Bronchial epithelial cell (primary cell): ENCODE measurements at regions not wholly inside any gene's neighbourhood (a gene's known extent, or its start where the extent isn't known, plus 50 kb on each side); places are given as distances from the start of the nearest gene placed in this dataset.

Experiments used
- DNase-seq: peaks from one replicate; pipeline ENCODE4 v3.0.0-alpha.2; 2010; ENCODE audit warnings: low read depth
- FAIRE-seq: peaks from 2 replicates; lab custom pipeline; 2011; peaks lifted over from hg19 to GRCh38; lab: Jason Lieb, UNC
- H3K27me3 ChIP-seq: 2 replicates; pipeline ENCODE4 v1.5.1; 2011; ENCODE audit warnings: low read length; ENCODE audit not compliant: control insufficient read depth, insufficient read depth
- H3K36me3 ChIP-seq: 2 replicates; pipeline ENCODE4 v1.5.1; 2011; ENCODE audit warnings: low read length; ENCODE audit not compliant: control insufficient read depth, insufficient read depth
- H3K4me3 ChIP-seq: 2 replicates; pipeline ENCODE4 v1.5.1; 2011; ENCODE audit warnings: mild to moderate bottlenecking, low read depth, low read length, control low read depth
- CTCF ChIP-seq: IDR thresholded peaks from 2 replicates; pipeline ENCODE4 v1.5.1; 2011; ENCODE audit warnings: mild to moderate bottlenecking, moderate library complexity, low read length, control low read depth, inconsistent platforms; ENCODE audit not compliant: insufficient read depth, severe bottlenecking

GRCh38 chr17:79413611-79414010 lies 197.2 kb downstream of the RBFOX3 start:
- H3K4me3 ChIP-seq, result no peak overlapping the region
- no peak for DNase-seq
- no peak for FAIRE-seq
- no peak for TF ChIP-seq CTCF
- no peaks in the 10 kb centered on the region for H3K36me3 ChIP-seq
- H3K27me3 ChIP-seq, result no peaks in the 10 kb centered on the region

DNA sequence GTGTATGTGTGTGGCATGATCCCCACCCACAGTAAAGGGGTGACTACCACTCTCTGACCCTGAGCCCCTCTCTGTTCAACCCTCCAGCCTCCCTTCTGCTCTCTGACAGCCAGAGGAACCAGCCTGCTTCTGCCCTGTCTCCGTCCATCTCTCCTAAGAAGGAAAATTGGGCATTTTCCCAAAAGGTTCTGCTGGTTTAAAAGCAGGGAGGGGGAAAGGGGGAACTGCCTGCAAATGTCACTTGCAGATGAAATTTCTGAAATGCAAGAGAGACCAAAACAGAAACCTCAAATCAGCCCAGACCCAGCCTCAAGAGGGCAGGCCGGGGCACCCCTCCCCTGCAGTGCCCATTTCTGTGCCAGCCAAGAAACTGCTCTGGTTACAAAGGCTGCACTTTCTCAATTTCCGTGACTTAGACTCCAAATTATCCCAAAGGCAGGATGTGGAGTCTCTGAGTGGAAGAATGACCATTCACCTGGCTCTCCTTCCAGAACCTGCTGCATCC lies 197.9 kb downstream of the RBFOX3 start:
- FAIRE-seq, result no peak
- H3K36me3 ChIP-seq, result no peaks in the 10 kb centered on the region
- H3K27me3 ChIP-seq, result no peaks in the 10 kb centered on the region
- TF ChIP-seq CTCF, result no peak
- H3K4me3 ChIP-seq, result no peak overlapping the region
- no peak for DNase-seq

GRCh38 chr17:79412110-79412509 lies 198.7 kb downstream of the RBFOX3 start:
- no peak for TF ChIP-seq CTCF
- no peak for DNase-seq
- no peak for FAIRE-seq
- H3K27me3 ChIP-seq, result no peaks in the 10 kb centered on the region
- no peak overlapping the region for H3K4me3 ChIP-seq
- H3K36me3 ChIP-seq, result no peaks in the 10 kb centered on the region

GRCh38 chr17:79411419-79411818 lies 199.4 kb downstream of the RBFOX3 start:
- Histone ChIP-seq H3K27me3 (no peaks in the 10 kb centered on the region), H3K36me3 (no peaks in the 10 kb centered on the region), H3K4me3 (no peak overlapping the region)
- FAIRE-seq, result no peak
- no peak for DNase-seq
- TF ChIP-seq CTCF, result no peak

- TF ChIP-seq CTCF, result no peak
- Histone ChIP-seq H3K4me3 (no peak overlapping the region), H3K36me3 (no peaks in the 10 kb centered on the region), H3K27me3 (no peaks in the 10 kb centered on the region)
- FAIRE-seq (no peak), DNase-seq (no peak)
Measured at GRCh38 chr17:79410681-79411080, 200.2 kb downstream of the RBFOX3 start.

DNA sequence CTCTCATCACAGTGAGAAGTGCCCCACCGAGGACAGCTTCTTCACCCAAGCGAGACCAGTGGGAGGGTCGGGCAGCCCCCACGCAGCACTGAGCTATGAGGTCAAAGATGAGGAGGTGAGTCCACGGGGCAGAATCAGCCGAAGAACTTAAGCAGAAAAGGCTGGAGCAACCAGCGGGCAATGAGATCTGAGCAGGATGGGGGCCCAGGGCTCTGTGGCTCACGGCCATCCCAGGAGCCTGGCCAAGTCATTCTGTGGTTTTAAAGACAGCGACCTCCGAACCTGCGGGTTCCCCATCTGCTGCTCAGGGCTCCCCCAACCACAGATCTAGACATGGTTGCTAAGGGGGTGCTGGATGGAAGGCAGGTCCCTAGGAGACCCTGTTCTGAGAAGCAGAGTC lies 202.6 kb downstream of the RBFOX3 start:
- TF ChIP-seq CTCF, result no peak
- no peaks in the 10 kb centered on the region for H3K27me3 ChIP-seq
- DNase-seq (no peak), FAIRE-seq (no peak)
- no peak overlapping the region for H3K4me3 ChIP-seq
- H3K36me3 ChIP-seq, result no peaks in the 10 kb centered on the region
